Rectal smooth muscle tissue (tissue), 1 donor: ENCODE measurements at regions not wholly inside any gene's neighbourhood (a gene's known extent, or its start where the extent isn't known, plus 50 kb on each side); places are given as distances from the start of the nearest gene placed in this dataset.

Experiments used
- H3K27ac ChIP-seq: one replicate; pipeline ENCODE4 v1.7.0; 2013; ENCODE audit warnings: low read depth, low read length, inconsistent platforms
- H3K27me3 ChIP-seq: one replicate; pipeline ENCODE4 v1.7.0; 2013; ENCODE audit warnings: low read length; ENCODE audit not compliant: control insufficient read depth, insufficient read depth
- H3K36me3 ChIP-seq: one replicate; pipeline ENCODE4 v1.7.0; 2013; ENCODE audit warnings: low read length; ENCODE audit not compliant: control insufficient read depth, insufficient read depth
- H3K4me1 ChIP-seq: one replicate; pipeline ENCODE4 v1.7.0; 2013; ENCODE audit warnings: low read length; ENCODE audit not compliant: control insufficient read depth, insufficient read depth
- H3K4me3 ChIP-seq: one replicate; pipeline ENCODE4 v1.7.0; 2013; ENCODE audit warnings: low read length
- H3K9ac ChIP-seq: one replicate; pipeline ENCODE4 v1.7.0; 2013; ENCODE audit warnings: low read length

GRCh38 chr2:156790343-156791037, 354.3 kb downstream of the GPD2 start:
- Histone ChIP-seq H3K27ac (no peak overlapping the region), H3K4me3 (no peak overlapping the region), H3K27me3 (no peaks in the 10 kb centered on the region), H3K9ac (no peak overlapping the region), H3K4me1 (no peaks in the 10 kb centered on the region), H3K36me3 (no peaks in the 10 kb centered on the region)

- no peak overlapping the region for H3K27ac ChIP-seq
- no peak overlapping the region for H3K9ac ChIP-seq
- H3K4me3 ChIP-seq = no peak overlapping the region
- H3K36me3 ChIP-seq = no peaks in the 10 kb centered on the region
- no peaks in the 10 kb centered on the region for H3K4me1 ChIP-seq
- H3K27me3 ChIP-seq = no peaks in the 10 kb centered on the region
These were observed 356.2 kb downstream of the GPD2 start for GRCh38 chr2:156792242-156792840.

- H3K4me1 ChIP-seq = no peaks in the 10 kb centered on the region
- H3K27ac ChIP-seq = no peak overlapping the region
- no peak overlapping the region for H3K4me3 ChIP-seq
- H3K9ac ChIP-seq = no peak overlapping the region
- H3K27me3 ChIP-seq = no peaks in the 10 kb centered on the region
- H3K36me3 ChIP-seq = no peaks in the 10 kb centered on the region
These were observed 361.7 kb downstream of the GPD2 start for GRCh38 chr2:156797832-156798231.

GRCh38 chr2:156800065-156800653, 364.0 kb downstream of the GPD2 start:
- H3K4me3 ChIP-seq = no peak overlapping the region
- no peaks in the 10 kb centered on the region for H3K4me1 ChIP-seq
- no peak overlapping the region for H3K9ac ChIP-seq
- no peaks in the 10 kb centered on the region for H3K27me3 ChIP-seq
- H3K36me3 ChIP-seq = no peaks in the 10 kb centered on the region
- no peak overlapping the region for H3K27ac ChIP-seq

- Histone ChIP-seq H3K9ac (no peak overlapping the region), H3K4me3 (no peak overlapping the region), H3K4me1 (no peaks in the 10 kb centered on the region), H3K27ac (no peak overlapping the region), H3K27me3 (no peaks in the 10 kb centered on the region), H3K36me3 (no peaks in the 10 kb centered on the region)
These were observed 364.7 kb downstream of the GPD2 start for GRCh38 chr2:156800781-156801361.

- Histone ChIP-seq H3K27me3 (no peaks in the 10 kb centered on the region), H3K4me3 (no peak overlapping the region), H3K4me1 (no peaks in the 10 kb centered on the region), H3K9ac (no peak overlapping the region), H3K36me3 (no peaks in the 10 kb centered on the region), H3K27ac (no peak overlapping the region)
These were observed 367.1 kb downstream of the GPD2 start for GRCh38 chr2:156803243-156803642.

GRCh38 chr2:156803967-156804366, 367.8 kb downstream of the GPD2 start:
- H3K27me3 ChIP-seq = no peaks in the 10 kb centered on the region
- no peak overlapping the region for H3K27ac ChIP-seq
- no peak overlapping the region for H3K4me3 ChIP-seq
- H3K4me1 ChIP-seq = no peaks in the 10 kb centered on the region
- H3K36me3 ChIP-seq = no peaks in the 10 kb centered on the region
- no peak overlapping the region for H3K9ac ChIP-seq

- H3K9ac ChIP-seq = no peak overlapping the region
- no peak overlapping the region for H3K27ac ChIP-seq
- no peaks in the 10 kb centered on the region for H3K27me3 ChIP-seq
- no peaks in the 10 kb centered on the region for H3K36me3 ChIP-seq
- no peaks in the 10 kb centered on the region for H3K4me1 ChIP-seq
- H3K4me3 ChIP-seq = no peak overlapping the region
These were observed 373.9 kb downstream of the GPD2 start for GRCh38 chr2:156810094-156810493.

- H3K36me3 ChIP-seq = no peaks in the 10 kb centered on the region
- no peak overlapping the region for H3K27ac ChIP-seq
- no peaks in the 10 kb centered on the region for H3K4me1 ChIP-seq
- no peak overlapping the region for H3K4me3 ChIP-seq
- H3K27me3 ChIP-seq = no peaks in the 10 kb centered on the region
- H3K9ac ChIP-seq = no peak overlapping the region
These were observed 376.3 kb downstream of the GPD2 start for GRCh38 chr2:156812496-156812895.

GRCh38 chr2:156817430-156817829, 381.3 kb downstream of the GPD2 start:
- Histone ChIP-seq H3K27ac (no peak overlapping the region), H3K4me1 (no peaks in the 10 kb centered on the region), H3K9ac (no peak overlapping the region), H3K36me3 (no peaks in the 10 kb centered on the region), H3K27me3 (no peaks in the 10 kb centered on the region), H3K4me3 (no peak overlapping the region)

GRCh38 chr2:156818221-156818620, 382.0 kb downstream of the GPD2 start:
- Histone ChIP-seq H3K4me1 (no peaks in the 10 kb centered on the region), H3K36me3 (no peaks in the 10 kb centered on the region), H3K27ac (no peak overlapping the region), H3K9ac (no peak overlapping the region), H3K27me3 (no peaks in the 10 kb centered on the region), H3K4me3 (no peak overlapping the region)

GRCh38 chr2:156818944-156819343, 382.8 kb downstream of the GPD2 start:
- no peaks in the 10 kb centered on the region for H3K4me1 ChIP-seq
- H3K27me3 ChIP-seq = no peaks in the 10 kb centered on the region
- no peak overlapping the region for H3K4me3 ChIP-seq
- no peaks in the 10 kb centered on the region for H3K36me3 ChIP-seq
- no peak overlapping the region for H3K9ac ChIP-seq
- H3K27ac ChIP-seq = no peak overlapping the region
